DMS 273 (cell line): ENCODE measurements at regions not wholly inside any gene's neighbourhood (a gene's known extent, or its start where the extent isn't known, plus 50 kb on each side); places are given as distances from the start of the nearest gene placed in this dataset.
"Not testable (repeated sequence)": the region's sequence is repeated elsewhere in the genome, so short reads cannot be mapped to it uniquely, and the experiment has no call there.

Experiments
- DNase-seq: peaks from one replicate; lab custom pipeline; 2025; ENCODE audit not compliant: unreplicated experiment; lab: John Stamatoyannopoulos, UW

- peak; percentile 35 for DNase-seq
Measured at GRCh38 chr14:56025191-56025590, 93.0 kb upstream of the PELI2 start.

- DNase-seq, result no peak
Measured at GRCh38 chr14:56026506-56026905, 91.7 kb upstream of the PELI2 start.

GRCh38 chr14:56027421-56027820 is 90.8 kb upstream of the PELI2 start:
- no peak for DNase-seq

- peak; percentile 29 for DNase-seq
Measured at GRCh38 chr14:56027916-56028712, 90.1 kb upstream of the PELI2 start.

- DNase-seq, result no peak
Measured at GRCh38 chr14:56036353-56036752, 81.9 kb upstream of the PELI2 start.

GRCh38 chr14:56040121-56040520 is 78.1 kb upstream of the PELI2 start:
- no peak for DNase-seq

- no peak for DNase-seq
Measured at GRCh38 chr14:56044196-56044595, 74.0 kb upstream of the PELI2 start.

GRCh38 chr14:56046546-56046945 is 71.7 kb upstream of the PELI2 start:
- DNase-seq, result no peak

- DNase-seq, result no peak
Measured at GRCh38 chr14:56046996-56047395, 71.2 kb upstream of the PELI2 start.

GRCh38 chr14:56049536-56049935 is 68.7 kb upstream of the PELI2 start:
- no peak for DNase-seq

GRCh38 chr14:56055511-56055910 is 62.7 kb upstream of the PELI2 start:
- DNase-seq, result no peak

- no peak for DNase-seq
Measured at GRCh38 chr14:56056031-56056430, 62.2 kb upstream of the PELI2 start.

GRCh38 chr14:56057071-56057741 is 61.0 kb upstream of the PELI2 start:
- no peak for DNase-seq

- no peak for DNase-seq
Measured at GRCh38 chr14:56057767-56058166, 60.4 kb upstream of the PELI2 start.

- no peak for DNase-seq
Measured at GRCh38 chr14:56059054-56059453, 59.2 kb upstream of the PELI2 start.

- DNase-seq, result no peak
Measured at GRCh38 chr14:56061051-56061450, 57.2 kb upstream of the PELI2 start.

- DNase-seq, result no peak
Measured at GRCh38 chr14:56063131-56063530, 55.1 kb upstream of the PELI2 start.

- DNase-seq, result no peak
Measured at GRCh38 chr14:56064513-56064912, 53.7 kb upstream of the PELI2 start.

- DNase-seq, result not testable (repeated sequence)
Measured at GRCh38 chr14:56065199-56065598, 53.0 kb upstream of the PELI2 start.

GRCh38 chr14:56065621-56066290 is 52.5 kb upstream of the PELI2 start:
- DNase-seq, result no peak
